ENCODE measurements at regions not wholly inside any gene's neighbourhood (a gene's known extent, or its start where the extent isn't known, plus 50 kb on each side); places are given as distances from the start of the nearest gene placed in this dataset.

- ChIA-PET POLR2A (no interaction called here), CTCF (ENCODE audit: low intra/inter-chr PET ratio, low total read pairs) (no interaction called here)
- H3K4me1 ChIP-seq (ENCODE audit: insufficient read depth, low read length): no peaks in the 10 kb centered on the region
- BruUV-seq (replicated peaks): no TSS peak
- FAIRE-seq: no peak
- in situ Hi-C loops (cut with HindIII; ENCODE audit: extremely low pct_ligation_motif_present, low pct_unique_long_range_greater_than_20kb): no loop called here
- no peak for DNase-seq (ENCODE audit: low spot score)
- intact Hi-C loops (cut with micrococcal nuclease; ENCODE audit: unreplicated experiment): no loop called here
- no peak overlapping the region for H3K9ac ChIP-seq (ENCODE audit: insufficient read depth, low read depth, low read length)
- H3K79me2 ChIP-seq (ENCODE audit: insufficient read depth, low read length): no peaks in the 10 kb centered on the region
- ATAC-seq: no peak
- 4% methylated on average over 2 of the region's 2 CpGs for WGBS (ENCODE audit: low lambda C conversion rate)
- H3K9me3 ChIP-seq (ENCODE audit: low read length): no peaks in the 10 kb centered on the region
- H3K4me2 ChIP-seq (ENCODE audit: low read depth, low read length): no peak overlapping the region
- no peaks in the 10 kb centered on the region for H3K36me3 ChIP-seq (replicated peaks in 1 of 2; ENCODE audit: control insufficient read depth in 1 of 2, insufficient read depth in 2 of 2, low read length in 2 of 2)
- no peak overlapping the region for H2AFZ ChIP-seq (ENCODE audit: low read length)
- no peak for TF ChIP-seq ZNF33A (CRISPR knock-in tag; IDR thresholded peaks at IDR 0.05; ENCODE audit: borderline replicate concordance)
- TF ChIP-seq ELF3 (CRISPR knock-in tag; IDR thresholded peaks at IDR 0.05): no peak
- TF ChIP-seq ZNF781 (CRISPR knock-in tag; IDR thresholded peaks at IDR 0.05; ENCODE audit: borderline replicate concordance, not compliant biosample characterization): no peak
- TF ChIP-seq ZNF784 (CRISPR knock-in tag; IDR thresholded peaks at IDR 0.05; ENCODE audit: borderline replicate concordance): no peak
- no peak for TF ChIP-seq ZBTB33 (CRISPR knock-in tag; IDR thresholded peaks at IDR 0.05)
- no peak for TF ChIP-seq POGZ (CRISPR knock-in tag; IDR thresholded peaks at IDR 0.05)
- no peak for TF ChIP-seq MAFG (CRISPR knock-in tag; IDR thresholded peaks at IDR 0.05)
- TF ChIP-seq BCL6 (CRISPR knock-in tag; IDR thresholded peaks at IDR 0.05): no peak
- TF ChIP-seq ZNF75D (CRISPR knock-in tag; IDR thresholded peaks at IDR 0.05; ENCODE audit: borderline replicate concordance): no peak
- H3K27ac ChIP-seq (ENCODE audit: extremely low read length, insufficient read depth, low read length): no peak overlapping the region
- no peaks in the 10 kb centered on the region for H4K20me1 ChIP-seq (ENCODE audit: insufficient read depth, low read length)
- H3K4me3 ChIP-seq (replicated peaks in 1 of 3; ENCODE audit: insufficient read depth in 1 of 3, low read depth in 2 of 3, low read length in 3 of 3): no peak overlapping the region
- no peaks in the 10 kb centered on the region for H3K27me3 ChIP-seq (ENCODE audit: control insufficient read depth in 1 of 2, insufficient read depth in 2 of 2, low read length in 2 of 2)
Observed at GRCh38 chr3:180284331-180285110, 247.8 kb upstream of the PEX5L start.
